GM12878 (cell line): ENCODE measurements at regions not wholly inside any gene's neighbourhood (a gene's known extent, or its start where the extent isn't known, plus 50 kb on each side); places are given as distances from the start of the nearest gene placed in this dataset.
A peak's percentile ranks its signal among the peaks of the same experiment; 100 is the strongest.

ENCODE experiments used
- ATAC-seq: fragments of 200-7000 bp; cut with Tn5 transposase; 3 replicates; pipeline ENCODE4 v1.9.1; 2020; ENCODE audit warnings: mild to moderate bottlenecking, moderate library complexity
- BruUV-seq: library from RNA; stranded (reverse); fragments of 400-500 nt; replicated peaks from 2 replicates; lab custom pipeline; 2021; lab: Mats Ljungman, UMichigan
- CTCF ChIA-PET: fragments of 300-600 bp; sonication (Branson Sonifier 250); formaldehyde crosslinking; extraction: SDS; loops from one replicate; lab custom pipeline; 2021; ENCODE audit warnings: inconsistent platforms; lab: Yijun Ruan, JAX
- POLR2A ChIA-PET: fragments of 350-600 bp; formaldehyde crosslinking; extraction: SDS; loops from one replicate; lab custom pipeline; 2021; ENCODE audit warnings: inconsistent platforms; lab: Charles Lee
- RAD21 ChIA-PET: fragments of 300-600 bp; sonication (Branson Sonifier 250); formaldehyde crosslinking; loops from one replicate; lab custom pipeline; 2023; ENCODE audit warnings: antibody characterized with exemption; ENCODE audit not compliant: unreplicated experiment; lab: Charles Lee
- SMC1A ChIA-PET: fragments of 300-600 bp; sonication (Branson Sonifier 250); formaldehyde crosslinking; loops from one replicate; lab custom pipeline; 2023; ENCODE audit not compliant: unreplicated experiment, uncharacterized antibody; lab: Charles Lee
- DNase-seq: peaks from one replicate; pipeline ENCODE4 v3.0.0-alpha.2; 2011; ENCODE audit warnings: low read depth, low spot score
- FAIRE-seq: peaks from 3 replicates; lab custom pipeline; 2011; peaks lifted over from hg19 to GRCh38; lab: Jason Lieb, UNC
- H2AFZ ChIP-seq: 2 replicates; pipeline ENCODE4 v1.6.0; 2011; ENCODE audit warnings: low read depth, low read length, control low read depth; ENCODE audit not compliant: control insufficient read depth
- H3K27ac ChIP-seq: 2 replicates; pipeline ENCODE4 v1.5.1; 2011; ENCODE audit warnings: control low read depth; ENCODE audit not compliant: control insufficient read depth, insufficient read depth
- H3K27me3 ChIP-seq, 2 experiments: replicated peaks in 1 of 2; 2 replicates each; pipeline versions ENCODE4 v1.6.0 to v1.6.1; 2011; ENCODE audit warnings: low read length in 1 of 2; ENCODE audit not compliant: control insufficient read depth in 2 of 2, insufficient read depth in 2 of 2
- H3K36me3 ChIP-seq, 2 experiments: 2 replicates each; pipeline ENCODE4 v1.5.1; 2011; ENCODE audit warnings: low read length in 1 of 2; ENCODE audit not compliant: control insufficient read depth in 2 of 2, insufficient read depth in 2 of 2
- H3K4me1 ChIP-seq: 2 replicates; pipeline ENCODE4 v1.6.1; 2011; ENCODE audit warnings: mild to moderate bottlenecking, low read length, moderate library complexity, mixed read lengths; ENCODE audit not compliant: control insufficient read depth, insufficient read depth
- H3K4me2 ChIP-seq: 2 replicates; pipeline ENCODE4 v1.6.0; 2011; ENCODE audit warnings: control low read depth; ENCODE audit not compliant: control insufficient read depth, insufficient read depth
- H3K4me3 ChIP-seq: fragments of 200-600 bp; sonication (generic); 2 replicates; pipeline ENCODE4 v1.5.1; 2016
- H3K79me2 ChIP-seq: 2 replicates; pipeline ENCODE4 v1.6.0; 2011; ENCODE audit warnings: low read length; ENCODE audit not compliant: control insufficient read depth, insufficient read depth
- H3K9ac ChIP-seq: 2 replicates; pipeline ENCODE4 v1.8.0; 2011; ENCODE audit warnings: low read length, control low read depth, mixed read lengths; ENCODE audit not compliant: control insufficient read depth, insufficient read depth
- H3K9me3 ChIP-seq: replicated peaks from 3 replicates; pipeline ENCODE4 v1.5.1; 2011; ENCODE audit warnings: mild to moderate bottlenecking, low read length; ENCODE audit not compliant: control insufficient read depth, insufficient read depth
- H4K20me1 ChIP-seq: 2 replicates; pipeline ENCODE4 v1.6.0; 2011; ENCODE audit not compliant: control insufficient read depth, insufficient read depth
- BCL3 ChIP-seq: IDR thresholded peaks from 2 replicates; pipeline ENCODE4 v1.6.1; 2011; ENCODE audit warnings: borderline replicate concordance, low read depth, mild to moderate bottlenecking, moderate library complexity, low read length; ENCODE audit not compliant: insufficient read depth, poor library complexity, severe bottlenecking
- BMI1 ChIP-seq: fragments of 450-650 bp; IDR thresholded peaks from 2 replicates; pipeline ENCODE4 v1.6.1; 2016; ENCODE audit warnings: mild to moderate bottlenecking, moderate library complexity, borderline replicate concordance
- CEBPB ChIP-seq, 2 experiments: fragments of 150-350 bp in 1 of 2; IDR thresholded peaks; 2 replicates each; pipeline ENCODE4 v1.6.1; 2012 to 2014; ENCODE audit warnings: low read depth in 2 of 2, low read length in 2 of 2, borderline replicate concordance in 1 of 2, inconsistent platforms in 1 of 2
- CHD1 ChIP-seq: IDR thresholded peaks from 2 replicates; pipeline ENCODE4 v1.6.1; 2012; ENCODE audit warnings: low read depth, low read length, improper control_type of control experiment
- CHD2 ChIP-seq: IDR thresholded peaks from 2 replicates; pipeline ENCODE4 v1.6.1; 2011; ENCODE audit warnings: low read depth, low read length, improper control_type of control experiment, borderline replicate concordance
- GATAD2B ChIP-seq: fragments of 450-650 bp; conservative IDR thresholded peaks from 2 replicates; pipeline ENCODE4 v1.6.1; 2017; ENCODE audit warnings: low read depth, mild to moderate bottlenecking, moderate library complexity
- HDAC6 ChIP-seq: fragments of 200-600 bp; sonication (generic); IDR thresholded peaks from one replicate; pipeline ENCODE4 v1.8.0; 2017; ENCODE audit warnings: antibody characterized with exemption; ENCODE audit not compliant: unreplicated experiment
- IKZF1 ChIP-seq: fragments of 450-650 bp; conservative IDR thresholded peaks from 2 replicates; pipeline ENCODE4 v1.6.1; 2017; ENCODE audit warnings: antibody characterized with exemption, mild to moderate bottlenecking
- IKZF2 ChIP-seq, 2 experiments: fragments of 450-650 bp; IDR thresholded peaks; 2 replicates each; pipeline ENCODE4 v1.6.1; 2017; ENCODE audit warnings: mild to moderate bottlenecking in 2 of 2, moderate library complexity in 2 of 2
- KLF5 ChIP-seq: fragments of 450-650 bp; IDR thresholded peaks from 2 replicates; pipeline ENCODE4 v1.6.1; 2014; ENCODE audit warnings: mild to moderate bottlenecking; ENCODE audit not compliant: partially characterized antibody
- MYB ChIP-seq: fragments of 150-350 bp; IDR thresholded peaks from 2 replicates; pipeline ENCODE4 v1.6.1; 2014; ENCODE audit warnings: mild to moderate bottlenecking, low read depth, low read length, borderline replicate concordance
- NBN ChIP-seq: fragments of 450-650 bp; IDR thresholded peaks from 2 replicates; pipeline ENCODE4 v1.6.1; 2016
- NR2C2 ChIP-seq: IDR thresholded peaks from 2 replicates; pipeline ENCODE4 v1.6.1; 2011; ENCODE audit warnings: borderline replicate concordance, low read depth; ENCODE audit not compliant: control insufficient read depth, insufficient read length
- POLR2AphosphoS2 ChIP-seq: IDR thresholded peaks from 2 replicates; pipeline ENCODE4 v1.6.1; 2011; ENCODE audit warnings: low read depth, mild to moderate bottlenecking, low read length, improper control_type of control experiment, moderate library complexity
- RELB ChIP-seq: fragments of 450-650 bp; IDR thresholded peaks from 2 replicates; pipeline ENCODE4 v1.6.1; 2017; ENCODE audit warnings: low read depth, mild to moderate bottlenecking, moderate library complexity
- SKIL ChIP-seq: fragments of 450-650 bp; IDR thresholded peaks from 2 replicates; pipeline ENCODE4 v1.6.1; 2017; ENCODE audit warnings: mild to moderate bottlenecking, low read depth, inconsistent platforms; ENCODE audit not compliant: poor library complexity, severe bottlenecking
- TARDBP ChIP-seq: IDR thresholded peaks from 2 replicates; pipeline ENCODE4 v1.6.1; 2016; ENCODE audit warnings: borderline replicate concordance
- ZNF24 ChIP-seq: fragments of 450-650 bp; IDR thresholded peaks from 2 replicates; pipeline ENCODE4 v1.6.1; 2017; ENCODE audit warnings: antibody characterized with exemption, mild to moderate bottlenecking
- ZNF384 ChIP-seq: IDR thresholded peaks from 2 replicates; pipeline ENCODE4 v1.6.1; 2012; ENCODE audit warnings: low read depth, mild to moderate bottlenecking, low read length, improper control_type of control experiment, borderline replicate concordance
- WGBS: methylation state at CpG from one replicate; pipeline ENCODE4 v1.1.6; 2016; ENCODE audit warnings: low lambda C conversion rate; ENCODE audit not compliant: insufficient replicate concordance, insufficient coverage; ENCODE audit errors: missing lambda C conversion rate; 5-methylcytosine and 5-hydroxymethylcytosine counted together
- in situ Hi-C: fragments of 300-500 bp; cut with MboI; formaldehyde crosslinking; loops from 9 replicates; pipeline ENCODE4 v1.14.3; 2018; ENCODE audit warnings: mixed read lengths
- intact Hi-C: fragments of 100-400 bp; cut with micrococcal nuclease; formaldehyde crosslinking; loops from one replicate; pipeline ENCODE4 v1.14.2; 2022; ENCODE audit not compliant: unreplicated experiment

GRCh38 chr14:34229140-34229539 lies 232.9 kb downstream of the SPTSSA start:
- peak; percentile 77 for ATAC-seq
- POLR2A ChIA-PET: interaction anchor here (1.0 to 1.4 kb wide), 3 partner anchors 131 to 382 kb away, joined by 3 to 4 read pairs (median 3); no protein-coding TSS in a partner anchor
- intact Hi-C loops (loop anchor here (2.0 kb wide), 1 partner anchor 130 kb away; no protein-coding TSS in a partner anchor), in situ Hi-C loops (loop anchor here (5.0 kb wide), 1 partner anchor 392 kb away; no protein-coding TSS in a partner anchor)
- no peak overlapping the region for H2AFZ ChIP-seq
- H3K79me2 ChIP-seq: no peaks in the 10 kb centered on the region
- SMC1A ChIA-PET: interaction anchor here (0.6 to 4.0 kb wide), 17 partner anchors 8 to 436 kb away, joined by 3 to 52 read pairs (median 7); no protein-coding TSS in a partner anchor
- H3K4me2 ChIP-seq: no peak overlapping the region
- H4K20me1 ChIP-seq: no peaks in the 10 kb centered on the region
- no peaks in the 10 kb centered on the region for H3K36me3 ChIP-seq
- no peaks in the 10 kb centered on the region for H3K9me3 ChIP-seq
- WGBS: 38% methylated on average over 7 of the region's 7 CpGs
- H3K4me1 ChIP-seq: no peaks in the 10 kb centered on the region
- CTCF ChIA-PET: interaction anchor here (1.0 to 7.8 kb wide), 21 partner anchors 8 to 1640 kb away, joined by 3 to 196 read pairs (median 6); no protein-coding TSS in a partner anchor
- no peaks in the 10 kb centered on the region for H3K27me3 ChIP-seq
- RAD21 ChIA-PET: interaction anchor here (1.1 to 4.1 kb wide), 18 partner anchors 7 to 553 kb away, joined by 3 to 62 read pairs (median 6); no protein-coding TSS in a partner anchor
- H3K9ac ChIP-seq: no peak overlapping the region
- H3K27ac ChIP-seq: no peak overlapping the region
- no peak for DNase-seq
- no peak for FAIRE-seq
- no TSS peak for BruUV-seq
- H3K4me3 ChIP-seq: no peak overlapping the region
- TF ChIP-seq NBN: no peak
- no peak for TF ChIP-seq BMI1
- no peak for TF ChIP-seq BCL3
- peak; percentile 57; the same call in 1 of the 2 replicates for TF ChIP-seq RELB
- no peak for TF ChIP-seq GATAD2B
- peak; percentile 71 for TF ChIP-seq SKIL
- no peak for TF ChIP-seq ZNF24
- TF ChIP-seq POLR2AphosphoS2: no peak
- TF ChIP-seq CHD2: no peak
- peak in 1 of 2 experiments; percentile 26; a peak in 1 of 4 replicates for TF ChIP-seq IKZF2 (IDR thresholded peaks at IDR 0.05)
- TF ChIP-seq MYB: no peak
- TF ChIP-seq ZNF384: no peak
- TF ChIP-seq KLF5: no peak
- no peak for TF ChIP-seq HDAC6
- no peak for TF ChIP-seq NR2C2
- no peak for TF ChIP-seq CEBPB (IDR thresholded peaks at IDR 0.05; ENCODE audit: borderline replicate concordance in 1 of 2, low read depth in 2 of 2, low read length in 2 of 2)
- no peak for TF ChIP-seq CHD1
- peak; percentile 43 for TF ChIP-seq IKZF1
- no peak for TF ChIP-seq TARDBP
